CMK (cell line): ENCODE measurements at regions not wholly inside any gene's neighbourhood (a gene's known extent, or its start where the extent isn't known, plus 50 kb on each side); places are given as distances from the start of the nearest gene placed in this dataset.
A peak's percentile ranks its signal among the peaks of the same experiment; 100 is the strongest.

Experiments
- DNase-seq: peaks from one replicate; pipeline ENCODE4 v3.0.0-alpha.2; 2010; ENCODE audit warnings: low read depth

- no peak for DNase-seq
Observed at GRCh38 chr13:76516586-76516985, 369.6 kb downstream of the KCTD12 start.

GRCh38 chr13:76516013-76516412 is 370.2 kb downstream of the KCTD12 start:
- no peak for DNase-seq

- no peak for DNase-seq
Observed at GRCh38 chr13:76512721-76513145, 373.5 kb downstream of the KCTD12 start.

- DNase-seq, result no peak
Observed at GRCh38 chr13:76505437-76505836, 380.8 kb downstream of the KCTD12 start.

- DNase-seq, result no peak
Observed at GRCh38 chr13:76503766-76504165, 382.4 kb downstream of the KCTD12 start.

GRCh38 chr13:76503291-76503690 is 382.9 kb downstream of the KCTD12 start:
- DNase-seq, result no peak

DNA sequence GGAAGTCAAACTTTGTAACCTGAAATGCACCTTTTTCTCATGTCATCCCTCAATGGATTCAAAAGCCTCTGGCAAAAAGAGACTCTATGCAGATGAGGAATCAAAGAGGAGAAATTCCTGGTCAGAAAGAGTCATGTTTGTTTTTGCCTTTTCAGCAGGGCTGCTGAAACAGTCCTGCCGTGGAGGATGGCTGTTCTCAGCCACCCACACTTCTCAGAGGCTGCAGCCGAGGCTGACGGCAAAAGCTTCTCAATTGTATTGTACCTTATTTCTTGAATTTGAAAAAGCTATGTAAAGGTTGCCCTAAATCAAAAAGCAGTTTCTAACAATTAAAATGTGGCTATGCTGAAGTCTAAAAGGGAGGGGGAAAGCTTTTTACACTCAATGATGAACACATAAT is 385.3 kb downstream of the KCTD12 start:
- no peak for DNase-seq

- DNase-seq, result no peak
Observed at GRCh38 chr13:76499891-76500290, 386.3 kb downstream of the KCTD12 start.

DNA sequence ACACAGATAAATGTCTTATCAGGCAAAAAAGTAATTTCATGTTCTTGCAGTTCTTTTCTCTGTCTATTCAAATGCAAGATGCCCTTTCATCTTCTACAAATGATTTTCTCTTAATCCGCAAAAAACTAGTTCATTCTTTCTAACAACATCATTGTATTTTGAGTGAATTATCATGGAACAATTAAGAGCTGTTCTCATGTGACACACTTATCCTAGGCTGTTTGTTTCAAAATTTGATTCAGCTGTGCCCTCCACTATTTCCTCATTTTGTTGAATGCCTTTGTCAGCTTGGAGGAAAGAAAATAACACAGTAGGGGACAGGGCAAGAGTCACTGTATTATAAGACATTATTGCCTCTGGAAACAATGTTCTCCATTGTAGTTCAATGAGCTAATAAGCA is 396.9 kb downstream of the KCTD12 start:
- DNase-seq, result no peak

GRCh38 chr13:76481738-76482137 is 404.5 kb downstream of the KCTD12 start:
- DNase-seq, result no peak

GRCh38 chr13:76474966-76475365 is 411.2 kb downstream of the KCTD12 start:
- no peak for DNase-seq

GRCh38 chr13:76474356-76474755 is 411.8 kb downstream of the KCTD12 start:
- no peak for DNase-seq

GRCh38 chr13:76473552-76474134 is 412.6 kb downstream of the KCTD12 start:
- peak; percentile 85 for DNase-seq

DNA sequence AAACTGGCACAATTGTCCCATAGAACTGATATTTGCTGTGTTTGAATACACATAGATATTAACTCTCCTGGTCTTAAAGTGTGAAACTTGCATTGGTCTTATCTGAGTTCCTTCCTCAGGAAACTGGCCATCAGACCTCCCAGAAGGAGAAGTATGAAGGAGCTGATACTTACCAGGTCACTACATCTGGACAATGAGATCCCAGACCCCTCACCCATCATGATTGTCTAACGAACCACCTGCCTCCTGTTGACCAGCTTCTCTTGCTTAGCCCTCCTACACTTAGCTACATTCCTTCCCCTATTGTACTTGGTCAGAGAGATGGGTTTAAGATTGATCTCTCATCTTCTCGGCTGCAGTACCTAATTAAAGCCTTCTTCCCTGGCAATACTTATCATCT is 413.3 kb downstream of the KCTD12 start:
- peak; percentile 71 for DNase-seq

DNA sequence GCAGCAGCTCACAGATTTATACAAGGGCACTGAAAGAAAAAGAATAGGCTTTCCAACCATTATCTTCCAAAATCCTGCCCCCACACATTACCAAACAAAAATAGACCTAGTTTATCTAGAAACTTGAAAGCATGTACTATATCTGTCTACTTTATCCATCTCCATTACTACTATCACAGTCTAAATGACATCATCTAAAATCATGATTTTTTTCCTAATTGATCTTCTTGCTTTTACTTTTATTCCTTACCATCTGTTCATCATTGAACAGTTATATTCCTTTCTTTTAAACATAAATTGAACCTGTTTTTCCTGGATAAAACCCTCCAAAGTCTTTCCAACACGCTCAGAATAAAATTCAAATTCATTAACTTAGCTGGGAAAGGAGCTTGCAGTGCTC is 414.7 kb downstream of the KCTD12 start:
- no peak for DNase-seq

- no peak for DNase-seq
Observed at GRCh38 chr13:76470991-76471390, 415.2 kb downstream of the KCTD12 start.

DNA sequence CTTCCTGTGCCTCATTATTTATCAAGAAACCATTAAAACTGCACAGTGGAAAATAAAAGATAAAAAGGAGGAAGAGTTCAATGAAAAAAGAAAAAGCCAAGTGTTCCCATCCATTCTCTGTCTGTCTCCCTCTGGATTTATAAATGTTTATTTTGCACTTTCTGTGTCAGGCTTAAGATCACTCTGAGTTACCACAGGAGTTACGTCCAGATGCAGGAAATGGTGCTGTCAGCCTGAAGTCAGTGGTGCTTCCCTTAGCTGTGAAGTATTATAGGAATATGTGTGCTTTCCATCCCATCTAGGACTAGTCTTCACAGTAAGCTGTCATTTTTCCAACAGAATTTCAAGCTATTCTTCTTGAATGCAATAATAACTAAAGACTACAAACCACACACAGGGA is 420.2 kb downstream of the KCTD12 start:
- DNase-seq, result no peak

- no peak for DNase-seq
Observed at GRCh38 chr13:76463314-76463713, 422.9 kb downstream of the KCTD12 start.

DNA sequence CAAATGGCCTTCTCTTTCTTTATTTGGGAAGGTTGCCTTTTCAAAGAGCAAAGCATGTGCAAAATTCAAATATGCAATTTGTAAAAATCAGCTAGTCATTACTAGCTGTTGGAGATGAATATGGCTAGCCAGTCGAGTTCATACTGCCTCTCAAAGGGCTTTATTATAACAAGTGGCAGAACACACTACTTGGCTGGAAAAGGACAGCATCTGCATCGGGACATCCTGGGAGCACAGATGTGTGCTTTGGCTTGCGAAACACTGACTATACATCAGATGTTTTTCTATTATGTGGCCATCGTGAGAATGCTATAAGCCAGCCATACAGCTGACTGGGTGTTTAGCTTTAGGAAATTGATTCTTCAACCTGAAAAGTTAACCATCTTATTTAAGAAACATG is 424.2 kb downstream of the KCTD12 start:
- DNase-seq, result no peak

DNA sequence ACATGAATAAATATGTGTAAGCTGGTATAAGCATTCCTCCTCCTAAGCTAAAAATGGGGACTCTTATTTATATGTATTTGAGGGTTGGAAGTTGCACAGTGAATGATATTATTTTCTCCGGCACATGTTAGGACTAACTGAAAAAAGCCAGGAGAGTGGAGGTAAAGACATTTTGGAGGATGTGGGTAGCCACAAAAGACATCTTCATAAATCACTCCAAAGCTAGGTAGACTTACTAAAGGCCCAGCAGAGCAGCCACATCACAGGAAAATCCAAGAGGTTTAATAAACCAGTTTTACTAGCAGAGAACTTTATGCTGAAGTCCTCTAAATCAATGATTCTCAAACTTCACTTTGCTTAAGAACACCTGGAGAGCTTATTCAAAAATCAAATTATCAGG is 424.7 kb downstream of the KCTD12 start:
- DNase-seq, result no peak

GRCh38 chr13:76459863-76460262 is 426.3 kb downstream of the KCTD12 start:
- DNase-seq, result no peak

DNA sequence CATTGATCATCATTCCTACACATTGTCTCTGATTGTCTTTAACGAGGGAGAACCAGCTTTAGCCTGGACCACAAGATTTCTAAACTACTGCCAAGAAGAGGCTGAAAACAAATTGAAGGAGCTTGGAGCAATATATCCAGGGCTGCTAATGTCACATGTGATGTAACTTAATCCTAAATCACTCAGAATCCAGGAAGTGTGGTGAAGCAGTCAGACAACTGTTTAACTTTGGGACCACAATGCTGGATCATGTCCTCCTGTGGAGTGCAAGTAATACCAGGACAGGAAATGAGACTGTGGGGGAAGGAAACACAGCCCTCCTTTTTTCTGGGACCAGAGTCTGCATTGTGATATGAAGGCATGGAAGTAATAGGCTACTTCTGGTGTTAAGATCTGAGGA is 430.2 kb downstream of the KCTD12 start:
- DNase-seq, result no peak

DNA sequence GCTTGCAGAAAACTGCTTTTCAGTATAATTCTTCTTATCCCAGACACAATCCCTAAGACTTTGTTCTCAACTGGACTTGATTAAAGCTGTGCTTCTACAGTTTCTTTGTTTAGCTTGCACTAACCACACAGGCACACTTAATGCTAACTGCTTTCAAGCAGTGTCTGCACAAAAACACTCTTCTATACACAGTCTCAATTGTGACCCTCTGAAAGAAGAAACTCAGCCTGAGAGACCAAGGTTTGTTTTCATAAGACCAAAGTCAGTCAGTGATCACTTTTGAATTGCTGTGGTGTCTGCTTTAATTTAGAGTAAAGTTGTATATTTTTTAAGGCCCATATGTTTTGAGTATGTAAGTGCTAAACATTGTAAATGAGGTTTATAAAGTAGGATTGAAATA is 431.2 kb downstream of the KCTD12 start:
- DNase-seq, result no peak

- no peak for DNase-seq
Observed at GRCh38 chr13:76449716-76450115, 436.5 kb downstream of the KCTD12 start.

DNA sequence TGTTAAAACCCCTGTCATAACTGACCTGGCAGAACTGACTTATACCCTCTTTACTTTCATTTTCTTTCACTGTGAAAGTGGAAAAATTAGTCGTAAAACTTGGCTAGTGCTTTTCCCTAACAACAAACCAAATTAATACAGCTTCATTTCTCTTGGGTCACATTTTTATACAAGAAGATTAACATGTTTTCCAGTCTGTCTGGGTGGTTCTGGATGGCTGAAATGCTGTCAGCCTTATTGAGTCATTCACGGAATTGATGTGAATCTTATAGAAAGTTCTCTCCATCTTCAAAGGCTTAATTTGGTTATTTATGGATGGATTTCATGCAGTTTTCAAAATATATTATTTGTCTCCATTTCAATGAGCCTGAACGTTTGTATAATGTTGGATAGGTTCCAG is 440.0 kb downstream of the KCTD12 start:
- DNase-seq, result no peak
